Neural cell (in vitro differentiated cells): ENCODE measurements at regions not wholly inside any gene's neighbourhood (a gene's known extent, or its start where the extent isn't known, plus 50 kb on each side); places are given as distances from the start of the nearest gene placed in this dataset.

Experiments used
- H2AFZ ChIP-seq: fragments of 200-600, 300-800 bp; sonication (generic), shearing (Covaris generic); 2 replicates; pipeline ENCODE4 v1.6.0; 2014; ENCODE audit warnings: low read depth, mild to moderate bottlenecking, antibody characterized with exemption, low read length, moderate library complexity
- H3F3A ChIP-seq: fragments of 200-600 bp; shearing (Covaris generic); 2 replicates; pipeline ENCODE4 v1.6.1; 2016; ENCODE audit warnings: mild to moderate bottlenecking, moderate library complexity, mixed read lengths, antibody characterized with exemption, low read length; ENCODE audit not compliant: insufficient read depth, poor library complexity, severe bottlenecking
- H3K27ac ChIP-seq: fragments of 200-600, 300-800 bp; sonication (generic), shearing (Covaris generic); 2 replicates; pipeline ENCODE4 v1.5.1; 2014; ENCODE audit warnings: mild to moderate bottlenecking, low read length, moderate library complexity
- H3K27me3 ChIP-seq: fragments of 300-800, 200-600 bp; sonication (generic), shearing (Covaris generic); 2 replicates; pipeline ENCODE4 v1.6.0; 2014; ENCODE audit warnings: mild to moderate bottlenecking, low read depth, low read length, moderate library complexity; ENCODE audit not compliant: insufficient read depth
- H3K36me3 ChIP-seq: fragments of 300-800, 200-600 bp; sonication (generic), shearing (Covaris generic); 2 replicates; pipeline ENCODE4 v1.5.1; 2014; ENCODE audit warnings: mild to moderate bottlenecking, antibody characterized with exemption, low read length, moderate library complexity; ENCODE audit not compliant: insufficient read depth
- H3K4me2 ChIP-seq: fragments of 300-800, 200-600 bp; sonication (generic), shearing (Covaris generic); 2 replicates; pipeline ENCODE4 v1.6.0; 2014; ENCODE audit warnings: mild to moderate bottlenecking, low read length
- H3K4me3 ChIP-seq: fragments of 300-800, 200-600 bp; sonication (generic), shearing (Covaris generic); 2 replicates; pipeline ENCODE4 v1.5.1; 2014; ENCODE audit warnings: mild to moderate bottlenecking, low read length, moderate library complexity
- H3K79me2 ChIP-seq: fragments of 200-600 bp; shearing (Covaris generic); replicated peaks from 2 replicates; pipeline ENCODE4 v1.6.0; 2014; ENCODE audit warnings: mild to moderate bottlenecking, low read length, moderate library complexity; ENCODE audit not compliant: insufficient read depth
- H3K9ac ChIP-seq: fragments of 300-800, 200-600 bp; sonication (generic), shearing (Covaris generic); 2 replicates; pipeline ENCODE4 v1.6.1; 2016; ENCODE audit warnings: mild to moderate bottlenecking, low read length, mixed read lengths
- H3K9me2 ChIP-seq: fragments of 200-600 bp; shearing (Covaris generic); 2 replicates; pipeline ENCODE4 v1.6.1; 2016; ENCODE audit warnings: mild to moderate bottlenecking, low read length, mixed read lengths; ENCODE audit not compliant: insufficient read depth
- H3K9me3 ChIP-seq: fragments of 200-600, 300-800 bp; sonication (generic), shearing (Covaris generic); 2 replicates; pipeline ENCODE4 v1.6.1; 2016; ENCODE audit warnings: mild to moderate bottlenecking, mixed run types, low read length, moderate library complexity, mixed read lengths
- H4K20me1 ChIP-seq: fragments of 200-600 bp; shearing (Covaris generic); 2 replicates; pipeline ENCODE4 v1.6.1; 2016; ENCODE audit warnings: mild to moderate bottlenecking, mixed run types; ENCODE audit not compliant: insufficient read depth
- CTCF ChIP-seq: fragments of 450-650 bp; IDR thresholded peaks from 2 replicates; pipeline ENCODE4 v1.5.1; 2014; ENCODE audit warnings: antibody characterized with exemption, mild to moderate bottlenecking, moderate library complexity; ENCODE audit not compliant: poor library complexity, severe bottlenecking
- EP300 ChIP-seq: fragments of 450-650 bp; conservative IDR thresholded peaks from 2 replicates; pipeline ENCODE4 v1.6.1; 2014; ENCODE audit warnings: antibody characterized with exemption, mild to moderate bottlenecking, moderate library complexity; ENCODE audit not compliant: poor library complexity, severe bottlenecking
- EZH2 ChIP-seq: fragments of 200-600, 300-800 bp; shearing (Covaris generic), sonication (generic); IDR thresholded peaks from 2 replicates; pipeline ENCODE4 v1.6.1; 2014; ENCODE audit warnings: antibody characterized with exemption, low read length, borderline replicate concordance, mild to moderate bottlenecking; ENCODE audit not compliant: insufficient read depth, poor library complexity, severe bottlenecking
- MXI1 ChIP-seq: fragments of 450-650 bp; conservative IDR thresholded peaks from 2 replicates; pipeline ENCODE4 v1.6.1; 2014; ENCODE audit warnings: antibody characterized with exemption, mild to moderate bottlenecking; ENCODE audit not compliant: poor library complexity, severe bottlenecking
- POLR2AphosphoS5 ChIP-seq: IDR thresholded peaks from 2 replicates; pipeline ENCODE4 v1.6.1; 2012
- RAD21 ChIP-seq: fragments of 450-650 bp; conservative IDR thresholded peaks from 2 replicates; pipeline ENCODE4 v1.6.1; 2014; ENCODE audit warnings: antibody characterized with exemption, mild to moderate bottlenecking, moderate library complexity
- REST ChIP-seq: IDR thresholded peaks from 2 replicates; pipeline ENCODE4 v1.6.1; 2012; ENCODE audit warnings: borderline replicate concordance
- SMC3 ChIP-seq: fragments of 450-650 bp; conservative IDR thresholded peaks from 2 replicates; pipeline ENCODE4 v1.6.1; 2014; ENCODE audit warnings: antibody characterized with exemption, mild to moderate bottlenecking, moderate library complexity; ENCODE audit not compliant: poor library complexity
- TAF1 ChIP-seq: IDR thresholded peaks from 2 replicates; pipeline ENCODE4 v1.6.1; 2012; ENCODE audit warnings: low read depth

GRCh38 chr22:47780281-47780875 is 1017.9 kb downstream of the TBC1D22A start:
- Histone ChIP-seq H3K9me2 (no peaks in the 10 kb centered on the region), H3K27me3 (no peaks in the 10 kb centered on the region), H3K36me3 (no peaks in the 10 kb centered on the region), H2AFZ (no peak overlapping the region), H3K79me2 (no peaks in the 10 kb centered on the region), H3K27ac (no peak overlapping the region), H3K4me3 (no peak overlapping the region), H3K9me3 (peaks cover 4% of the 10 kb centered on the region), H4K20me1 (no peaks in the 10 kb centered on the region), H3K4me2 (no peak overlapping the region), H3K9ac (no peak overlapping the region), H3F3A (no peaks in the 10 kb centered on the region)
- TF ChIP-seq TAF1 (no peak), EP300 (no peak), POLR2AphosphoS5 (no peak), SMC3 (no peak), RAD21 (no peak), REST (no peak), CTCF (no peak), MXI1 (no peak), EZH2 (no peak)

- H3K9me3 ChIP-seq: no peaks in the 10 kb centered on the region
- H3K4me3 ChIP-seq: no peak overlapping the region
- H3K79me2 ChIP-seq: no peaks in the 10 kb centered on the region
- H4K20me1 ChIP-seq: no peaks in the 10 kb centered on the region
- no peaks in the 10 kb centered on the region for H3K9me2 ChIP-seq
- no peak overlapping the region for H3K27ac ChIP-seq
- no peak overlapping the region for H3K4me2 ChIP-seq
- no peaks in the 10 kb centered on the region for H3F3A ChIP-seq
- H3K27me3 ChIP-seq: no peaks in the 10 kb centered on the region
- H2AFZ ChIP-seq: no peak overlapping the region
- TF ChIP-seq REST (no peak), MXI1 (no peak), EP300 (no peak), RAD21 (no peak), CTCF (no peak), POLR2AphosphoS5 (no peak), EZH2 (no peak), TAF1 (no peak), SMC3 (no peak)
- no peaks in the 10 kb centered on the region for H3K36me3 ChIP-seq
- no peak overlapping the region for H3K9ac ChIP-seq
These were observed 1017.0 kb downstream of the TBC1D22A start for GRCh38 chr22:47779474-47779873.
